ENCODE measurements at regions not wholly inside any gene's neighbourhood (a gene's known extent, or its start where the extent isn't known, plus 50 kb on each side); places are given as distances from the start of the nearest gene placed in this dataset.

DNA sequence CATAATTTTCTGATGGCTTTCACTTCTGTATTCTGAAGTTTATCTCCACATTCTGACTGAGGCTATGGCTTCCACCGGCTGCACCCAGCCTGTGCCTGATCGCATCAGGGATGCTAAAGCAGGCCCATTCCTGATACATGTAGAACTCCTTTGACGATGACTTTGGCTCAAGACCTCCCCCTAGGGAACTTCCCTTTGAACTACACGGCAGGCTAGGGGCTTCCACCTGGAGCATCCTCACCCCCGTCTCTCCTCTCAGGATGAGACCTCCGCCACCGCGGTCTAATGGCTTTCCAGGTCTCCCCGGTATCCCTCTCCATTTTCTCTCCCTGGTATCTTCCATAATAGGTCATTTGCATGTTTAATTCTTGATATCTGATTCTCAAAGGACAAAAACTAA is 214.9 kb upstream of the CHST9 start:
- TF ChIP-seq, protein P1, sequence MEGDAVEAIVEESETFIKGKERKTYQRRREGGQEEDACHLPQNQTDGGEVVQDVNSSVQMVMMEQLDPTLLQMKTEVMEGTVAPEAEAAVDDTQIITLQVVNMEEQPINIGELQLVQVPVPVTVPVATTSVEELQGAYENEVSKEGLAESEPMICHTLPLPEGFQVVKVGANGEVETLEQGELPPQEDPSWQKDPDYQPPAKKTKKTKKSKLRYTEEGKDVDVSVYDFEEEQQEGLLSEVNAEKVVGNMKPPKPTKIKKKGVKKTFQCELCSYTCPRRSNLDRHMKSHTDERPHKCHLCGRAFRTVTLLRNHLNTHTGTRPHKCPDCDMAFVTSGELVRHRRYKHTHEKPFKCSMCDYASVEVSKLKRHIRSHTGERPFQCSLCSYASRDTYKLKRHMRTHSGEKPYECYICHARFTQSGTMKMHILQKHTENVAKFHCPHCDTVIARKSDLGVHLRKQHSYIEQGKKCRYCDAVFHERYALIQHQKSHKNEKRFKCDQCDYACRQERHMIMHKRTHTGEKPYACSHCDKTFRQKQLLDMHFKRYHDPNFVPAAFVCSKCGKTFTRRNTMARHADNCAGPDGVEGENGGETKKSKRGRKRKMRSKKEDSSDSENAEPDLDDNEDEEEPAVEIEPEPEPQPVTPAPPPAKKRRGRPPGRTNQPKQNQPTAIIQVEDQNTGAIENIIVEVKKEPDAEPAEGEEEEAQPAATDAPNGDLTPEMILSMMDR (conservative IDR thresholded peaks at IDR 0.05; ENCODE audit: low read depth, low read length) = no peak
- no peak for TF ChIP-seq ELK1 (IDR thresholded peaks at IDR 0.05; ENCODE audit: borderline replicate concordance, low read depth, low read length)
- TF ChIP-seq POLR2A (IDR thresholded peaks at IDR 0.05; ENCODE audit: low read depth, low read length) = no peak
- TF ChIP-seq RAD21 (IDR thresholded peaks at IDR 0.05; ENCODE audit: low read length) = no peak
- TF ChIP-seq RFX5 (IDR thresholded peaks at IDR 0.05; ENCODE audit: low read depth, low read length) = no peak
- TF ChIP-seq CEBPB (IDR thresholded peaks at IDR 0.05; ENCODE audit: low read depth, low read length) = no peak
- TF ChIP-seq MXI1 (IDR thresholded peaks at IDR 0.05; ENCODE audit: borderline replicate concordance, low read depth, low read length) = no peak
- no peak for TF ChIP-seq CHD1 (IDR thresholded peaks at IDR 0.05; ENCODE audit: low read depth, low read length)
- TF ChIP-seq RCOR1 (IDR thresholded peaks at IDR 0.05; ENCODE audit: insufficient replicate concordance, low read length) = no peak
- TF ChIP-seq SMC3 (IDR thresholded peaks at IDR 0.05; ENCODE audit: low read depth, low read length) = no peak
- TF ChIP-seq MAFK (IDR thresholded peaks at IDR 0.05; ENCODE audit: low read depth, low read length) = no peak
- TF ChIP-seq, protein P2, sequence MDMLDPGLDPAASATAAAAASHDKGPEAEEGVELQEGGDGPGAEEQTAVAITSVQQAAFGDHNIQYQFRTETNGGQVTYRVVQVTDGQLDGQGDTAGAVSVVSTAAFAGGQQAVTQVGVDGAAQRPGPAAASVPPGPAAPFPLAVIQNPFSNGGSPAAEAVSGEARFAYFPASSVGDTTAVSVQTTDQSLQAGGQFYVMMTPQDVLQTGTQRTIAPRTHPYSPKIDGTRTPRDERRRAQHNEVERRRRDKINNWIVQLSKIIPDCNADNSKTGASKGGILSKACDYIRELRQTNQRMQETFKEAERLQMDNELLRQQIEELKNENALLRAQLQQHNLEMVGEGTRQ (IDR thresholded peaks at IDR 0.05; ENCODE audit: low read depth, low read length) = no peak
- TF ChIP-seq BHLHE40 (IDR thresholded peaks at IDR 0.05; ENCODE audit: low read depth, low read length) = no peak
